GM19395 (cell line): ENCODE measurements at regions not wholly inside any gene's neighbourhood (a gene's known extent, or its start where the extent isn't known, plus 50 kb on each side); places are given as distances from the start of the nearest gene placed in this dataset.

Source experiments
- ATAC-seq: cut with Tn5 transposase; IDR thresholded peaks from one replicate; pipeline ENCODE4 v1.9.1; 2021; ENCODE audit warnings: mild to moderate bottlenecking, moderate library complexity; ENCODE audit not compliant: unreplicated experiment

DNA sequence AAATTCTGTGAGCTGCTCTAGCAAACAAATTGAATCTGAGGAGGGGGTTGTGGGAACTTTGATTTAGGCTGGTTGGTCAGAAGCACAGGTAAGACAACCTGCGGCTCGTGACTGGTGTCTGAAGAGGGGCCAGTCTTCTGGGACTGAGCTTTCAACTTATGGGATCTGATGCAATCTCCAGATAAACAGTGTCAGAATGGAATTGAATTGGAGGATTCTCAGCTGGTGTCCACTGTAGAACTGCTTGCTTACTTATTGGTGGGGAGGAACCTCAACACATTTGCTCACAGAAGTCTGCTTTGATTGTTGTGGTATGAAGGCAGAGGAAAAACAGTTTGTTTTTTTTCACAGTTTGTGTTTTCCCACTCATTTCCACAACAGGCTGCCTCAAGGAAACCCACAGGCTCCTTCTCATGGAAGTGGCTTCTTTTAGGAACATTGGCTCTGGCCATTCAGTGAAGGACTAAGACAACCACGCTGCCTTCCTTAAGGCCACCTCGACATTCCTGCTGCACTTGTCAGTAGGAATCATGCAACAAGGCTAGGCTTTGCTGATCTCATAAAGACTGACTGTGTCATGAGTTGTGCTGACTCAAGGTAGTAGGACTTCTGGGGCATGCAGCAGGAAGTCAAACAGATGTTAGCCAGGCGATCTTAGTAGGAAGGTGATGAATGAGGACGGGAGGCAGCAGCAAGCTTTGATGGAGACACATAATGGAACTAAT, 104.7 kb downstream of the TSN start:
- no peak for ATAC-seq

DNA sequence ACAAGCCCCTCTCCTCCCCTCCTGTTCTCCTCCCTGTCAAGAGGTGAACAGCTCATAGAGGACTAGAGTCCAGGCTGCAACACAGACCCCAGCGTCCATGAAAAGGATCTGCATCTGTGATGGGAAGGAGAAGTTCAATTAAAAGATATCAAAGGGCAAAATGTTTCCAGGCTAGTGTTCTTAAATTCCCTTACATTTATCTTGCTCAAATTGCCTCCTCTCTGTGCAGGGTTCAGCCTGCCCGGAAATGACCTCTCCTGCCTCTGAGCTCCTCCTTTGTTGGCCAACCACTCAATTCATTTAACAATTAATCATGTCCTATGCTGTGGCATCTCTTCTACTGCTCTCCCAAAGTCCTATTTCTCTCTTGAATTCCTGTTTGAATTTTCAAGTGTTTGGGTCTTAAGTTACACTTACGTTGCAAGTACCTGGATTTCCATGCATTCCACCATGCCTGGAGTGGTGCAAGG, 105.3 kb downstream of the TSN start:
- ATAC-seq, result no peak

GRCh38 chr2:121862286-121862685, 106.8 kb downstream of the TSN start:
- ATAC-seq, result no peak

GRCh38 chr2:121865914-121866313, 110.5 kb downstream of the TSN start:
- ATAC-seq, result no peak

DNA sequence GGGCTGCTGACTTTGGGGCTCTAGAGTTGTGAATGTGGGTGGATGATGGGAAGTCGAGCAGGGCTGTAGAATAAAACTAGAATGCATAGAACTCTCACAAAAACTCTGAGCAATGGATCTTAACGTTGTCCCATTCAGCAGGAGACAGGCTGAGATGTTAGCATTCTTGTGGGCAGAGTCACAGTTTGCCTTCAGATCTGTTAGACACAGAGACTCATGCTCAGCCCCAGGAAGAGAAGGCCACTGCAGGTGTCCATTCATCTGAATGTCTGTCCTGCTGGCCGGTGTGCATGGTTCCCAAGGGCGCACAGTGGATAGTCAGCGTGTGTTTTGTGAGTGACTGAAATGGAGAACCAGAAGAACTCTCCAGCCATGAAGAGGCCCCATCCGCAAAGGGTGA, 111.3 kb downstream of the TSN start:
- no peak for ATAC-seq

DNA sequence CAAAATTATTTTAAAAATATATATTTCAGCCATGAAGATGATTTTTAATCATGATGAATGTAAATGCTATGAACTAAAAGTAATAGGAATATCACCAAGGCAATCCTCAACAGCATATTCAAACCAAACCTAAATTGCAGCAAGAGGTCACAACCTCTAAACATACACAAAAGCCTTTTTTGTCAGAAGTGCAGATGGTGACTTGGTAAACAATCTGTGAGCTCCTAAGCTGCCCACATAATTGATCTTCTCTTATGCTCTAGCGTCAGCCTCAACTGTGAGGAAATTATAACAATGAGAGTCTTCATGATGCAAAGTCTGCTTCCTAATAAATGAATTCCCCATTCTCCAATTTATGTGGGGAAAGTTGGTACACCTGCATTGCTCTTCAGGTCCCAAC, 113.2 kb downstream of the TSN start:
- no peak for ATAC-seq

GRCh38 chr2:121869363-121869762, 113.9 kb downstream of the TSN start:
- ATAC-seq, result no peak

- no peak for ATAC-seq
Observed at GRCh38 chr2:121869873-121870272, 114.4 kb downstream of the TSN start.

DNA sequence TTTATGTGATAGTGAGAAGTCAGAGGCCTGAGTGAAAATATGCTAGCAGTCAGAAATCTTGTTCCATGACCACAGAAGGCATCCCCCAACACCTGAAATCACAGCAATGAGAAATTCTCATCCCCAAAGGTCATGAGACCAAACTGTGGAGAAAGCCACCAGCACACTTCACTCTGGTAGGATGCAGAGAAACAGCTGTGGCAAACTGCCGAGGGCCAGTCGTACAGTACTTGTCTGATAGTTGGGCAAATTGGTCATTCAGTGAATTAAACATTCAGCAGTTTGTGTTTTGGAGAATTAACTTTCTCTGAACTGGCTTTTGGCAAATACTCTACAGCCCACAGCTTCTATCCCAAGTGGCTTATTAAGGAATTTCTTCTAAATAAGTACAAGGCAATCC, 117.2 kb downstream of the TSN start:
- no peak for ATAC-seq

DNA sequence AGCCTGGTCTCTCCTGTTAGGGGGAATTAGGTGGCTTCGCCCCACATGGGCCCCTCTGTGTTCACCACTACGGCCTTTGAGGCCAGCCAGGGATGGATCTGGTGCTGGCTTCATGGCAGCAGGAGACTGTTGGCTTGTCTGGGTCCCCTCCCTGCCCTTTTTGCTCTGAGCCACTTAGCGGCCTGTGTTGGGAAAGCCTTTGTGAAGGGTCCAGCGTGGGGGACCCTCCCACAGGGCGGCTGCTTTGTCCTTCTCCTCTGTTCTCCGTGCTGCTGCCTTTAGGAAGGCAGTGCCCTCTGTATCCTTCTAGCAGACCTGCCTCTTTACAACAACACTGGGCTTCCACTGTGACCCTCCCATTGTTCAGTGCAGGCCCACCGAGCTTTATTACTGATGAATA, 118.4 kb downstream of the TSN start:
- ATAC-seq, result no peak

DNA sequence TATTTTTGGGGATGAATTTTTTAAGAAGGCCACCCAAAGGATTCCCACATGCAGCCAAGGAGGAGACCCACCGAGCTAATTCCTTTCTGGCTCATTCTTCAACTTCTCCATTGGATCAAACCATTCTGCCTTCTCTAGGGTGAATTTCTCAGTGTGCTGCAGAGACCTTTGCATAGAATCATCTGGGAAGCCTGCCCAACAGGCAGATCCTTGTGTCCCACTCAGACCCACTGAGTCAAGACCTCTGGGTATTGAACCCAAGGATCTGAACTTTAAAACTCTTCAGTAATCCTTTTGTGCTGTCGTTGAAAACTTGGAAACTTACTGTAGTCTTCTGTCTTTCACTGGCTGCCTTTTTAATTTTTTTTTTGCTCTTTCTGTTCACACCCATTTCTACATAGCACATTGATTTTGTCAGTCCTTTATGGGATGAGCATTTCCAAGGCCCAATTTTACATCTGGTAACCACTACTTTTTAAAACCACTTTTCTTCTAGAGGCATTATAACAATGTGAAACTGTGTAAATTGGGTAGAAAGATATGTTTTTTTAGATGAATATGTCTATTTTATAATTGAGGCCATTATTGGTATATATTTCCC, 120.2 kb downstream of the TSN start:
- no peak for ATAC-seq

GRCh38 chr2:121877366-121877765, 121.9 kb downstream of the TSN start:
- no peak for ATAC-seq

GRCh38 chr2:121880283-121880682, 124.8 kb downstream of the TSN start:
- no peak for ATAC-seq

- ATAC-seq, result no peak
Observed at GRCh38 chr2:121881038-121881437, 125.6 kb downstream of the TSN start.

- no peak for ATAC-seq
Observed at GRCh38 chr2:121881950-121882349, 126.5 kb downstream of the TSN start.

DNA sequence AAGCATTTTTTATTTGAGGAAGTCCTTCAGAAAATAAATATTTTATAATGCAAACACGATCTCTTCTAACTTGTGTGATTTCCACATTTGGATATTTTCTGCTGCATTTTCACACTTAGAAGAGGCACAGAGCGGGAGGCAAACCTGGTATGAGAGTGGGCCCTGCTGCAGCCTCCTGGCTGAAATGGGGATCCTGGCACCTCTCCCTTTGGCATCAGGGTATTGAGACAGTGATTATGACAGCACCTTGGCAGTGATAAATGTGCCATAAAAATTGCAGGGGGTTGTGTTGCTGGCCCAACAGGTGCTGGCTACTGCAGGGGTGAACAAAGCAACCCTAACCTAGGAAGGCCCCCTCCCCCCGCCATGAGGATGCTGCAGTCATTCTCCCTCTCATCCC, 128.6 kb downstream of the TSN start:
- no peak for ATAC-seq

DNA sequence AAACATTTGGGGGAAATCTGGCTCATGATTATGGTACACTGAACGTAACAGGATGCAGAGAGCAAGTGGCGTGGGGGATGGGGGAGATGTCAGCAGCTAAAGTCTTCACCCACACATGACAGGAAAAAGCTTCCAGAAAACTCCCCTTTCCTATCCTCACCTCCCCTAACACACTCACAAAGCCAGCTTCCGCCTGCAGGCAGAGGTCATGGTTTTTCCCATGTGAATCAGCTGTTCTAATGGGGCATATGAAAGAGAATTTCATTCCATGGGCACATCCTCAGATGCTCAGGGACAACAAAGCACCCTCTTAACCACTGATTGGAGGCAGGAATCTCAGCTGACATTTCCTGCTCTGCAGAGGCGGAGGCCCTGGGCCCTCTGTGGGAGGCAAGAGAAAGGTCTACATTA, 129.1 kb downstream of the TSN start:
- no peak for ATAC-seq

DNA sequence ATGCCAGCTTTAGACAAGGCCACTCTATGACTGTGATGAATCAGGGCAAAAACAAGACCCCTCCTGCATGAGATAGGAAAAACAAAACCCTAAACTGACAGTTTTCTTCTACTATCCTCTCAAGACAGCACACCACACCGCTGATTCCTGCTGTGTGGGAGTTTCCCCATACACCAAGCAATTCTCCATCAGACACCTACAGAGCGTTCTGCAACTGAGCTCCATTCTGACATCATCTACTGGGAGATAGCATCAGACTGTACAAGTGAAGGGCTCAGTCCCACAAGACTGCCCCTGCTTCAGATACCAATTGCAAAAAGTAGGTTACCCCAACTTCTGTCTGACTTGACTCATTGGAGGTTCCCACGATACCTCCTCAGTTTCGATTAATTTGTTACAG, 130.6 kb downstream of the TSN start:
- no peak for ATAC-seq

DNA sequence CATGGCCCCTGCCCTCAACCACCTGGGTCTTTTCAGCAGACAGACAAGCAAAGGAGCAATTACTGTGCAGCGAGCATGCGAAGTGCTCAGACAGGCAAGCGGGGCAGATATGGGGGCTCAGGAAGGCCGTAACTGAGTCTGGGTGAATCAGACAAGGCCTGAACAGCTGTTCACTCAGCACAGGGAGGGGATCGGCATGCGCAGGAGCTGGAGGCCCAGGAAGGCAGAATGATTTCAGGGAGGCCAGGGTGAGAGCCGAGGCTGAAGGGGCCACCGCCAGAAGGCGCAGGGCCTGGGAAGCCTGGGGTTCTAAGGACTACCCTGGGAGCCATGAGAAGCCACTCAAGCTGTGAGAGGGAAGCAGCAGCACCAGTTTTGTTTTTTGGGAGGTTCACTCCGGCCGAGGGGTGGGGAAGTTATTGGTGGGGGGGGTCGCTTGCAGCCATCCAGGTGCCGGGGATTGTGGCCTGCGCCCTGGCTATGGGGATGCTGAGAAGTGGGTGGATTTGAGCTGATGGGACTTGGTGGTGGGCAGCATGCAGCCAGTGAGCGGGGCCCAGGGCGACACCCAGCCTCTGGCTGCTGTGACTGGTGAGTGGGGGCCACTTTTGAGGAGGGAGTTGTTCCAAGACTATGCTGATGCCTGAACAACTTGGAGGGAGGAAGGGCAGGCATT, 132.2 kb downstream of the TSN start:
- peak; percentile 14 for ATAC-seq

DNA sequence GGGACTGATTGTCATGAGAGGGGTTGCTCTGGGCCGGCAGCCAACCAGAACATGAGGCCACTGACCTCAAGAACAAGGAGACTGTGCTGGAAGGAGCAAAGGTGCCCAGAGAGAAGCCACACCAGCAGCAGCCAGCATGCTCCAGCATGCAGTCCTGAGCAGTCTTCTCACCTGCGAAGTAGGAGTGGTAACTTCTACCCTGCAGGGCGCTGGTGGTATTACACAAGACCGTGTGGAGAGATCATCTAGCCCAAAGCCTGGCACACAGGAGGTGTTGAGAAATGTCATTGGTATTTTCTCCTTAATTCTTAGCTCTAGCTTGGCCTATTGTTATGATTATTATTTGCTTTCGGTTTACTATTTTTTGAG, 132.7 kb downstream of the TSN start:
- peak; percentile 87 for ATAC-seq

DNA sequence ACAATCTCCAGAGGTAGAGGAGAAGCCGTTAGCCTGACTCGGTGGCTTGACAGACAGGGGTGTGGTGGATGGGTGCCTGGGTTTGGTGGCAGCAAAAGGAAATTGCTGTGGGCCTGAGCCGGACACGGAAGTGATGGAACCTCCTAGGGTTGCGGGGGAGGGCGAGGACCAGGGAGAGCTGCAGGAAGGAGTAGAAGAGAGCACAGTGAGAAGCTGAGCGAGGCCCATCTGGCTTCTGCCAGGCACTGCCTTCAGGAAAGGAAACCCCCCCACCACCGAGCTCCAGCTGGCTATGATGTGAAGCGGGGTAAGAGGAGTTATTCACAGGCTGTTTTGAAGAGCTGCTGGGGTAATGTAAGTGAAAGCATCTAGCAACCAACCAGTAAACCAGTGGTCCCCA, 134.6 kb downstream of the TSN start:
- no peak for ATAC-seq
